SIG-M5 treated with dmso at 0.1 percent for 504 hours (cell line): ENCODE measurements at regions not wholly inside any gene's neighbourhood (a gene's known extent, or its start where the extent isn't known, plus 50 kb on each side); places are given as distances from the start of the nearest gene placed in this dataset.
"Not testable (repeated sequence)": the region's sequence is repeated elsewhere in the genome, so short reads cannot be mapped to it uniquely, and the experiment has no call there.

Source experiments
- DNase-seq: peaks from one replicate; lab custom pipeline; 2025; ENCODE audit not compliant: unreplicated experiment; lab: John Stamatoyannopoulos, UW

GRCh38 chr15:87753539-87753938 lies 503.0 kb downstream of the NTRK3 start:
- DNase-seq = no peak

GRCh38 chr15:87752250-87752951 lies 504.1 kb downstream of the NTRK3 start:
- DNase-seq = peak; percentile 7

GRCh38 chr15:87748483-87748882 lies 508.1 kb downstream of the NTRK3 start:
- no peak for DNase-seq

- no peak for DNase-seq
Measured at GRCh38 chr15:87747087-87747486, 509.5 kb downstream of the NTRK3 start.

GRCh38 chr15:87746333-87746732 lies 510.2 kb downstream of the NTRK3 start:
- DNase-seq = no peak

- DNase-seq = no peak
Measured at GRCh38 chr15:87744815-87745214, 511.7 kb downstream of the NTRK3 start.

GRCh38 chr15:87743562-87743961 lies 513.0 kb downstream of the NTRK3 start:
- DNase-seq = no peak

GRCh38 chr15:87741350-87741749 lies 515.2 kb downstream of the NTRK3 start:
- no peak for DNase-seq

GRCh38 chr15:87740655-87741344 lies 515.7 kb downstream of the NTRK3 start:
- DNase-seq = no peak

GRCh38 chr15:87739866-87740265 lies 516.7 kb downstream of the NTRK3 start:
- DNase-seq = no peak

GRCh38 chr15:87739081-87739480 lies 517.5 kb downstream of the NTRK3 start:
- DNase-seq = no peak

GRCh38 chr15:87737460-87737859 lies 519.1 kb downstream of the NTRK3 start:
- DNase-seq = not testable (repeated sequence)

- no peak for DNase-seq
Measured at GRCh38 chr15:87736891-87737389, 519.6 kb downstream of the NTRK3 start.

GRCh38 chr15:87736401-87736800 lies 520.1 kb downstream of the NTRK3 start:
- no peak for DNase-seq

- no peak for DNase-seq
Measured at GRCh38 chr15:87735522-87735921, 521.0 kb downstream of the NTRK3 start.

- no peak for DNase-seq
Measured at GRCh38 chr15:87734571-87735373, 521.8 kb downstream of the NTRK3 start.

- DNase-seq = no peak
Measured at GRCh38 chr15:87733977-87734376, 522.6 kb downstream of the NTRK3 start.

GRCh38 chr15:87733541-87733941 lies 523.0 kb downstream of the NTRK3 start:
- no peak for DNase-seq

- no peak for DNase-seq
Measured at GRCh38 chr15:87732976-87733375, 523.6 kb downstream of the NTRK3 start.

- no peak for DNase-seq
Measured at GRCh38 chr15:87731630-87732029, 524.9 kb downstream of the NTRK3 start.

GRCh38 chr15:87730706-87731105 lies 525.8 kb downstream of the NTRK3 start:
- DNase-seq = no peak

GRCh38 chr15:87728998-87729397 lies 527.5 kb downstream of the NTRK3 start:
- DNase-seq = no peak
